DMS114 treated with DMSO at 0.1 percent for 48 hours (cell line): ENCODE measurements at regions not wholly inside any gene's neighbourhood (a gene's known extent, or its start where the extent isn't known, plus 50 kb on each side); places are given as distances from the start of the nearest gene placed in this dataset.

Experiments used
- DNase-seq: peaks from one replicate; lab custom pipeline; 2025; ENCODE audit not compliant: unreplicated experiment; lab: John Stamatoyannopoulos, UW

DNA sequence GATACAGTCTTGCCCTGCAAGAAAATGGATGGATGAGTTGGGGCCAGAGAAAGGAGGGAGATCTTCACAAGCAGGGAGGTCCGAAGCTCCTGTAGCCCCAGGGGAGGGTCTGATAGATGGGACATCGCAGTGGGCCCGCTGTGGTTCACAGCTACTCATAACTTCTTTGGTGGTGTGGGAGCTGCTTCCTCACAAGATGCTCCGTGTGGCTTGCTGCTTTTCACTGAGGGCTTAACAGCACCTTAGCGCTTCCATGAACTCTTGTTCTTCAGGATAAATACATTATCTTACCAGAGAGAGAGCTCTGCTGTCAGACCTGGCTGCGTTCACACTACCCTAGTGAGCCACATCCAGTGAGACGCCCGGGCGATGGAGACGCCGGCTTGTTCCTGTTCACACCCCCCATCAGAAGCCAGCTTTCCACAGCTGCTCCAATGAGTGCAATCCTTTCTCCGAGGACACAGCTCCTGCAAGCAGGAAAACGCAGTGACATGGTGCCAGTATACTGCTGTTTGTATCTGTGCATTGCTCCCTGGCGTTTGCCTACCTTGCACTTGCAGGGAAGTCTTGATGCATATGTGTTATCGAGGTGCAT, 599.8 kb downstream of the AJAP1 start:
- no peak for DNase-seq

DNA sequence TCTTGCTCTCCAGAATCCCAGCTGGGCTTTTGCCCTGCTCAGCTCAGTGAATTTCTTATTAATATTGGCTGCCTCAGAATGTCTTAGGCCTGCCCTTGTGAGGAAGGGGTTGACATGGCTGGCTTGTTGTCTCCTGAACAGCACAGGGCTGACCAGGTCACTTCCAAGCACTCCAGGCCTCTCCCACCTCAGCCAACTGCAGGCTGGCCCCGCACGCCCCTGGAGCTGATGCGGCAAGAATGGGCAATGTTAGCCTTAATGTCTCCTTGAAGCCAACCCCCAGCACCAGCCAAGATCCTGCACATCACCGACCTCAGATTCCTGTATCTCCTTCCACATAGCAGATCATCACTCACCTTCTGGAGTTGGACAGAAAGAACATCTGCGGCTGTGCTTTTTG, 598.6 kb downstream of the AJAP1 start:
- DNase-seq: no peak

DNA sequence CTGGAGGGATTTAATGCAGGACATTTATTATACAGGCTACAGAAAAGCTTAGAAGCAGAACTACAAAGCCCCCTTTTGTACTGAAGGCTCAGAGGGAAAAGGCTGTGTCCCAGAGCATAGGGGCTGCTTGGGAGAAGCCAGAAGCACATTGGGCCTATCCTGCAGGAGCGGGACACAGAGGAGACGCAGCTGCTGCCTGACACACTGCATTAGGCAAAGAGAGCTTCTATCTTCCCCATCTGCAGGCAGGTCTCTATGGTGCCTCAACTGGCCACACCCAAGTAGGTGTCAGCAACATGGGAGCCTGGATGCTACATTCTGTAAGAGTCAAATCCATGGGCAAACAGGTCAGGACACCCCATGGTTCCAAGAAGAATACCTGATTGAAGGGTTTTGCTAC, 595.9 kb downstream of the AJAP1 start:
- no peak for DNase-seq

DNA sequence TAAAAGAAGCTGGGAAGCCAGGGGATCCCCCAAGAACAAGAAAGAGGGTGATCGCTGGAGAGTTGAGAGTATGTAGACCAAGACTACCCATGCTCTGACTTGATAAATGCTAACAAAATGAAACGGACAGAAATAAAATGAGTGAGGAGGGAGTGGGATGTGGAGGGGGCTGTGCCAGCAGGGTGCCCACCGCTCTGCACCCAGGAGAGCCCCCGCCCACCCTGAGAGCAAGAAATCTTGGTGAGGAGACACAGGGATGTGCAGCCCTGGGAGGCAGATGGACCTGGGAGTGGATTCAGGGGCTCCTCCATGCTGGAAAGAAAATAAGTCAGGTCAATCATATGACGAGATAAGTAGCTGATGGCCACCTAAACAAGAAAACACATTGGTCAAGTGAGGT, 590.9 kb downstream of the AJAP1 start:
- no peak for DNase-seq

DNA sequence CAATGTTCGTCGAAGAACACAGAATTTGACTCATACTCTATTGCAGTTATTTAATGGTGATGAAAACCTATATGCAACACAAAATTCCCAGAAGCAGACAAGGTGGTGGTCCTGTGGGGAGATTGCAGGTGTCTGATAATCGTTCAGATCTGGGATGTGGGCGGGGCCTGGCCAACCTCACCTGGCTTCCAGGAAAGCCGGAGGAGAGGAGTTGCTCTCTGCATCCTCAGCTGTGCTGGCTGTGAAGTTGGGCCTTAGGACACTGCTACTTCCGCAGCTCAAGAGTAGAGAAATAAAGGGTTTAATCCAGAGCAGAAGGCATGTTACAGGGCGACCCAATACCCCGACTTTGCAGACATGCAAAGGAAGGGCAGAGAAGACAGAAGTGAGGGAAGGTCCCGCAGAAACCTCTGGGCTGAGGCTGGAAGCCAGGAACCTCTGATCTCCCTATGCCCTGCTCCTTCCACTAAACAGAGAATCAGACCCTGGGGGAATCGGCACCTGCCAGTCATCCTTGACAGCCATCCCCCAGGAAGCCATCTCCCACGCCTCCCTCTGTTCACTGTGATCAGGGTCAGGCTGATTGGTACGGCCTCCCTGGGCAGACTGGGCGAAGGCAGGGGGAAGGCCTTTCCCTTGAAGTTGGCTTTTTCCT, 590.3 kb downstream of the AJAP1 start:
- no peak for DNase-seq

DNA sequence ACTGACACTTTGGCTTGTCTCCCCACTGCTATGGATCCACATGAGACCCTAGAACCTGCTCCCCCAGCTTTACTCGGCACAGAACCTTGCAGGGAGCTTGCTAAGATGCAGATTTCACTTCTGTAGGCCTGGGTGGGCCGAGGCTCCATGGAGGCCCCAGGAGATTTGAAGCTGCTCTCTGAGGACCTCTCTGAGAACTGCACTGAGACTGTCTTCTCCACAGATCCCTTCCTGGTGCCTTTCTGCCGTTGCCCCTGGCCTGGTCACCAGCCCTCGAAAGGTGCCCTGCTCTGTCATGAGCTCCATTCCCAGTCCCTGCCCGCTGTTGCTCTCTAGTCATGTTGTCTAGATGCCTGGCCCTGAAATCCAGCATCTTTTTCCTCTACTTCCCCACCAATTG, 588.4 kb downstream of the AJAP1 start:
- no peak for DNase-seq

DNA sequence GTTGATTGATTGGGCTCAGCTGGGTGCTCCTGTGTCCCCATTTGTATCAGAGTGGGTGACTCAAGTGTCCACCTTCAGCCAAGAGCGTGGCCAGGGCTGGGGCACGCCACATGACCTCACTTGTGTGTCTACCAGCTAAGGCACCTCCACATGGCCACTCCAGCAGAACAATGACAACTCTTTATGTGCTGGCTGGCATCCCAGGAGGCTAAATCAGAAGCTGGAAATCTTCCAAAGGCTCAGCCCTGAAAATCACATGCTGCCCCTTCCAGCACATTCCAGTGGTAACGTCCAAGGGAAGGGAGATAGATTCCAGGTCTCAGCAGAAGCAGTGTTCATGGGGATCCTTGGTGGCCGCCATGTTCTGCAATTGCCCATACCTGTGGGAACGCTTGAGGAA, 585.5 kb downstream of the AJAP1 start:
- no peak for DNase-seq

DNA sequence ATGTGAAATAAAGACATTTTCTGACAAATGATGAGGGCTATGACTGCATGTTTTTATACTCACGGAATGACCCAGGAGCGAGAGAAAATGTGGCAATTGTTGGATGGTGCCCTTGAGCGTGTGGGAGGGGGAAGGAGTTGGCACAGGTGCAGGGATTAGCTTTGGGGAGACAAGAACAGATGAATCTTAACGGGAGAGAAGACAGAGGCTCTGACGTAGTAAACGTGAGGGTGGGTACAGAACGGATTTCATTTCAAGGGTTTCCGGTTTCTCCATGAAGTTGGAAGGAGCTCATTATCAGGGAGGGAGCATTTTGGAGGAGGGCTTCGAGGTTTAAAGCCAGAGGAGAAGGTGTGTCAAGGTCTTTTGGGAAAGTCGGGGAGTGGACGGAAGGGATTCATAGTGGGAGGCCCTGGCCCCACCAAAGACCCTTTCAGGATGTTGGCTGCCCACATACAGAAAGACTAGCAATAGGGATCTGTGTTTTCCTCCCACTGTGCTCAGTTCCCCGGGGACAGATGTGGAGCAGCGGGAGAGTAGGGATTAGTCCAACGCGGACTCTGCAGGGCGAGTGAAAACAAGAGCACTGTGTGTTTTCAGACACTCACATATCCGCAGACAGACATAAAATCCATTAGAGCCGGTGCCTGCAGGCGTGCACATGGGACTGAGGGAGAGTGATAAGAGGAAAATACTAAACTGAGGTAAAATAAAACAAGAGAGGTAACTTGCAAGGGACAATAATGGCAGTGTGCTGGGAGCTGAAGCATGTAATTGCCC, 584.1 kb downstream of the AJAP1 start:
- DNase-seq: no peak

DNA sequence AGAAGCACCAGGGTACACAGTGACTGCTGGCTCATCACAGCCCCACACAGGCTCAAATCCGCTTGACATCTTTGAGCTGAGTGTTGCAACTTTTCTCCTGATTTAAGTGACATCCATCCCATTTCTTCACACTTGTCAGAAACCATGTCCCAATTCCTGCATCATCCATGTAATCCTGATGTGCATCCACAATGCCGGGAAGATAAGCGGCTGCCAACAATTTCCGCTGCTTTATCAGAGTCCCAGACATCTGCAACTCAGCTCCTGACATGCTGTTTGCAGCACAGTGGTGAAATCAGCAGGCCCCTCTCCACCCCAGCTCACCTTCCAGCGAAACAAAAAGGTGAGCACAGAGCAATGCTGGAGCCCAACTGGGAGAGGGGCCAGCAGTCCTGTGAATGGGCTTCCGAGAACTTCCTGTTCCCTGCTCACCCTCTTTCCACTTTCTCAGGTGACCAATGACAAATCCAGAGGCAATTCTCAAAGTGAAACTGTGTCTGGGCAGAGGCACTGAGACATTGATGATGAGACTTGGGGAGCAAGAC, 581.0 kb downstream of the AJAP1 start:
- DNase-seq: no peak

GRCh38 chr1:5232537-5232936, 578.1 kb downstream of the AJAP1 start:
- DNase-seq: no peak

DNA sequence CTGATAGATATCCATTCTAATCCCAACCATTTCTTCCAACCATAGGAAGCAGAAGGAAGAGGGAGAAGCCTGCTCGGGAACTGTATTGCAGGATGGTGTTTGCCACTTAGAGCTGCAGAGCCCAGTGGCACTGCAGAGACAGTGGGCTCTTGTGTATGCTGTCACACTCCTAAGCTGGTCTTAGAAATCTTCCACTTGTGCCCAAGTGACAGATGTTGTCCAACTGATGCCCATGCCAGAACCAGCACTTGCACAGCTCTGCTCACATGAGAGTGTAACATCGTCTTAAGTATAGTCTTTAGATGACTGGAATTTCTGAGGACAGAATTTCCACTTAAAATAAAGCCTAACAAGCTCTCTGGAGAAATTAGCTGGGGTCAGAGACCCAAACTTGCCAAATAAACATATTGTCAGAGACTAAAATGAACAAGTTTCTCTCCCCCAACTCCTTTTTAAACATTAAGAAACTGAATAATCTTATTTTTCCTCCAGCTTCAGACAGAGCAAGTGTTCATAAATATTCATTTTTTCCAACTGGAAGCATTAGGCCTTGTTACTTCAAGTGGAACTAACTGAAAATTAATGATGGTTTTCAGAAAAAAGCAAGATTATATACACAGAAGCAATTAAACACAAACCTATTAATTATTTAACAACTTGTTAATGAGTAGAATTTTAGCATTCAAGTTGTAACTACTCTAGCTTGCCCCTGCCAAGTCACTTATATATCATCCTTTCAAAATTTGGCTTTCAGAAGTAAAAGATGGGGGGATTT, 577.3 kb downstream of the AJAP1 start:
- no peak for DNase-seq

DNA sequence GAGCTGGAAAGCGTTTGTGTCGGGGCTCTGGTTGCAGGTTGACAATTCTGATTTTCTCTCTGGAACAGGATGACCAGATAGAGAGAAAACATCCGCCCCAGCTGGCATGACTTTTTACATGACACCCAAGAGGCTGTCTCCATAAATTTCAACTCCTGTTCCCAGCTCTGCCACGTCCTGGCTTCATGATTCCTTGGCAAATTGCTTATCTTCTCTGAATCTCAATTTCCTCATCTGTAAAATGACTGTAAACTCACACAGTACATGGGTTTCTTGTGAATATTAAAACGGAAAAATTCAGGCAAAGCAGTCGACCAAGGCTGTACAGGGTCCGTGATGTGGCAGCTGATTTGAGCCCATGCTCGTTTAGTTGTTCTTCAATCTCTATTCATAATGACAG, 572.7 kb downstream of the AJAP1 start:
- DNase-seq: no peak

GRCh38 chr1:5225707-5226704, 571.6 kb downstream of the AJAP1 start:
- no peak for DNase-seq

DNA sequence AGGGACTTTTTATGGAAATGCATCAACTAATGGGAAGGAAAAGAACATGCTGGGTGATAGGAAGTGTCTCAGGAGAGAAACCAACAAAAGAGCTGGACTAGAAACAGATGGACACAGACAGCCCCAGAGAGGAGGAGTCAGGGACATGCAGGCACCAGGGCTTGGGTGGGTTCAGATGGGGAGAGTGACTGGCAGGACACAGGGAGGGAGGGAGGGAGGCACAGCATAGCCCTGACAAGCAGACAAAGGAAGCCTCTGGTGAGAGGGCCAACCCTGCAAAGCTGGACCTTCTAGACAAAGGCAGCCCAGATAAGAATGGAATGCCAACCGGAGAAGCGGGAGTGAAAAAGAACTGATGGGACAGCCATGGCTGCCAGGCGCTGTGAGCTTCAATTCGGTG, 568.8 kb downstream of the AJAP1 start:
- no peak for DNase-seq

DNA sequence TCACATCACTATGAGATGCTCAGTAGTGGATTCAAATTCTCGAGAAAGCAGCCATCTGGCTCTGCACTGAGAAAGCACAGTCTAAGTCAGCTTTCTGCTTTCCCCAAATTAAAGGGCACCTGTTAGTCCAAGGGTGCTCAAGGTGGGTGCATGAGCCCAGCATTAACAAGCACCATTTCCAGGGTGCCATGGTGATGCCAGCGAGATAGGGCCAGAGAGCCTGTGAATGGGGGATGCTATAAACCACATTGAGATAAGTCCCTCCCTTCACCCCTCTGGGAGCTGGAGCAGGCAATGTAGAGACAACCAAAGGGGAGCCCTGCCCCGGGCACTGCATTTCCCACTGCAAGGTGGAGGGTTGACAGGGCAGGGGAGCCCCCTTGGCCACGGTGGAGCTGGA, 568.2 kb downstream of the AJAP1 start:
- no peak for DNase-seq

- no peak for DNase-seq
Measured at GRCh38 chr1:5221451-5221850, 567.0 kb downstream of the AJAP1 start.

GRCh38 chr1:5220821-5221220, 566.4 kb downstream of the AJAP1 start:
- DNase-seq: no peak

- no peak for DNase-seq
Measured at GRCh38 chr1:5220421-5220820, 566.0 kb downstream of the AJAP1 start.

DNA sequence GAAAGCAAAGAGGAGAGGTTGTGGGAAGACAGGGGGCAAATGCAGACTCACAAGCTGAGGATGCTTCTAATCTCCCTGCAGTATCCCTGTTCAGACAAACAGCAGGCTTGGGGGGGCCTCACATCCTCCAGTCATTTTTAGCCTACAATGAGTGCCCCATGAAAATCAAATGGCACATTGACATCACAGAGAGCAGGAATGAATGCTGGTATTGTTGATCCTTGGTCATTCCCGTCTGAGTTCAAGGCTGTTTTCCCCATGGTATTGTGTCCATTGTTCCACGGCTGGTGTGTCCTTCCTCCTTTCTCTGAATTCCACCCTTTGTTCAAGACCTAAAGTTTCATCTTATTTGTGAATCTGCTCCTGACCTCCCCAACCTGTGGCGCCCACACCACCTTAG, 545.6 kb downstream of the AJAP1 start:
- no peak for DNase-seq

DNA sequence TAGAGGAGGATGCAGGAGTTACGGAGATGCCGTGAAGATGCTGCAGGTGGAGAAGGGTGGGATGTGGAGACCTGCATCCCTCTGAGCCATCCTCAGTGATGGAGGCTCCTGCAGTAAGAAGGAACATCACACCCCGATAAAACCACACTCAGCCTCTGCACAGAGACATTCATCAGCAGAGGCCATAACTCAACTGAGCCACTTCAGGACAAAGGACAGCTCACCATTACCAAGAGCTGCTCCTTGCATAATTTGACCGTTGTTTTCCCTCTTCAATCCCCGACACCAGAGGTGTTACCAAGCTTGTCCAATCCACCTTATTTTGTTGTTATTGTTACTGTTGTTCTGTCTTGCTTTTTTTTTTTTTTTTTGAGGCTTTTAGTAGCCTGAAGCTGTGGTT, 543.9 kb downstream of the AJAP1 start:
- no peak for DNase-seq
